ENCODE measurements at regions not wholly inside any gene's neighbourhood (a gene's known extent, or its start where the extent isn't known, plus 50 kb on each side); places are given as distances from the start of the nearest gene placed in this dataset.
"Not testable (repeated sequence)": the region's sequence is repeated elsewhere in the genome, so short reads cannot be mapped to it uniquely, and the experiment has no call there.

DNA sequence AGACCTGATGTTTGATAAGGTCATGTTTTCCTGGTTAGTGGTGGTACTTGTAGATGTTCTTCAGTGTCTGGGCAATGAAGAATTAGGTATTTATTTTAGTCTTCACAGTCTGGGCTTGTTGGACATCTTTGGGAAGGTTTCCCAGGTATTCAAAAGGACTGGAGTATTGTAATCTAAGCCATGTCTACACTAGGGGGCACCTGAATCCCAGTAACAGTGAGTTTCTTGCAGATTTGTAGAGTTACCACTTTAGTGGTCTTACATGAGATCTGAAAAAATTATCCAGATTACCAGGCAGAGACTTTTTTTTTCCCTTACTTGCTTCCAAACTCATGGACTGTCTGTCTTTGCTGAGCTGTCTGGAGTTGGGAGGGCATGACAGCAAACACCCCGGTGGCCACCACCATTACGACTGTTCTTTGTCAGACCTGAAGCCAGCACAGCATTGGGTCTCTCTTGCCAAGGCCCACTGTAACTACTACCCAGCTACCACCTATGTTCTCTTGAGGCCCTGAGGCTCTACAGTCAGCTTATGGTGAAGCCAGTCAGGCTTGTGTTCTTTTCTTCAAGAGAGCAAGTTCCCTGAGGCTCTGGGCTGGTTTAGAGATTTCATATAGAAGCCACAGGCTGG, 820.7 kb upstream of the FBXO33 start:
- DNase-seq (ENCODE audit: low read depth), result no peak

DNA sequence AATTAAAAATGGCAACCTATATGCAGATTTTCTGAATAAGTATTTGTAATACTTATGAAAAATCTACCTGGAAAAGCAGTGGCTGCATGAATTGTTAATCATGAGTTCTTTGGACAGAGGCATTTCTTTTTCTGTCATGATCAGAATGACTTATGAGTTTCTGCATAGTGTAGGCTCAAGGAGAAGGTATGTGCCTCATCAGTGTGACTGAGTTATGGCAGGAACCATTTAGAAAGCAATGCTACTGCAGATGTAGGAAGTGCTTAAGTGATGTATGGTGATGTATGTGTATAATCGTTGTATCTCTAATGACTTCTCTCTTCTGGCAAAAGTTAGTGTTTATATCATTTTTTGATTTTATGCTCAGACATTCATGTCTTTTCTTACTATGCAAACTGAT, 816.4 kb upstream of the FBXO33 start:
- DNase-seq (ENCODE audit: low read depth), result no peak

DNA sequence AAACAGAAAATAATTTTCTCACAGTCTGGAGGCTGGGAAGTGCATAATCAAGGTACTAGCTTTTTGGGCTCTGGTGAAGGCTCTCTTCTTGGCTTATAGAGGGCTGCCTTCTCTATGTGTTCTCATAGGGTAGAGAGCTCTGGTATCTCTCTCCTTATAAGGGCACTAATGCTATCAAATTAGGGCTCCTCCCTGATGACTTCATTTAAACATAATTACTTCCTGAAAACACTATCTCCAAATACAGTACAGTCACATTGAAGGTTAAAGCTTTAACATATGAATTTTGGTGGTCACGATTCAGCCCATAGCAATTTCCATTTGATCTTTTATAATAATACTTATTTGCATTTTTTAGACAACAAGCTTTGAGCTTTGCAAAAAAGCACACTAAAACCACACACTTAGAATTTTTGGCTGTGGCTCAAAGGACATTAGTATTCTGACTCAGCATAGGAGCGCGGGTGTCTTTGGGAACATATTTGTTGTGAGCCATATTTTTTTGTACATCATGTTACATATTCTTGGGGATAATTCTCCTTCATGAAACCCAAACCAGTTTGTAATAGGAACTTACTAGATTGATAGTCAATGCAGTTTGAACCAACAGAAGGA, 808.1 kb upstream of the FBXO33 start:
- DNase-seq (ENCODE audit: low read depth), result peak; percentile 0

DNA sequence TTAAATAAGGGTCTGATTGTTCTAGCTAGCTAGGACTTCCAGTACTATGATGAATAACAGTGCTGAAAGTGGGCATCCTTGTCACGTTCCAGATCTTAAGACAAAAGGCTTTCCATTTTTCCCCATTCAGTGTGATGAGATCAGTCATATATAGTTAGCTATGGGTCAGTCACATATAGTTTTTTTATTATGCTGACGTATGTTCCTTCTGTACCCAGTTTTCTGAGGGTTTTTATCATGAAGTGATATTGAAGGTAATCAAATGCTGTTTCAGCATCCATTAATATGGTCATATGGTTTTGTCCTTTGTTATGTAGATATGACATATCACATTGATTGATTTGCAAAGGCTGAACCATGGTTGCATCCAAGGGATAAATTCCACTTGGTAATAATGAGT, 800.1 kb upstream of the FBXO33 start:
- no peak for DNase-seq (ENCODE audit: low read depth)

DNA sequence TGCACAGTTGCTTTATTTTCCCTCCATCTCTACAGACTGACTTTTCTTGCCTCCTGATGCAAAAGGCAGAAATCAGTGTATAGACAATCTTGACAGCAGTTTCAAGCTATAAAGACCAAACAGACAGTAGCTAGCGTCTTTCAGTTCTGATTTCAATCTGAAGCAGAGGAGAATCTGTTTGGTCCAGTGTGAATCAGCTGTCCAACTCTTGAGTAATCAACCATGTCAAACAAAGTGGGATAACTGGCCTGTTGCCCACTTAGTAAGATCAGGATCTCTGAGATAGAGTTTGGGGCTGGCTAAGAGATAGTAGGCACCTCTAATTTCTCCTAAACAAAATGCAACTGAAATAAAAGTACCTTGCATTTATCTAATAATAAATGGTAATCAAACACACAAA, 797.4 kb upstream of the FBXO33 start:
- DNase-seq (ENCODE audit: low read depth), result no peak

DNA sequence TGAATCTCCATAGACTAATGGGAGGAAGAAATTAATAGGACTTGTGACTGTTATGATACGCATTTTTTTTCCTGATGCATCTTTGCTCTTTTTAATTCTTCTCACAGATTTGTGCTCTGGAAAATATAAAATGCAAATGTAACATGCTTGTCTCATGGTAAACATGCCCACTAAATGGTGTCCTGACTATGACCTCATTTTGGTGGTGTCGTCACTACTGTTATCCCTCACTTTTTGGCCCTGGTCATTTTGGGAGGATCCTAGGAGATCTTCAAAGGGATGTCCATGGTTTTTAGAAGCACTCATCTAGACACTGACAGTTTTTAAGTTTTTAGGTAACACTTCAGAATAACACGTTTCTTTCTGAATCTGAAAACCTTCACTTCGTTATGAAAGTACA, 790.8 kb upstream of the FBXO33 start:
- no peak for DNase-seq (ENCODE audit: low read depth)

DNA sequence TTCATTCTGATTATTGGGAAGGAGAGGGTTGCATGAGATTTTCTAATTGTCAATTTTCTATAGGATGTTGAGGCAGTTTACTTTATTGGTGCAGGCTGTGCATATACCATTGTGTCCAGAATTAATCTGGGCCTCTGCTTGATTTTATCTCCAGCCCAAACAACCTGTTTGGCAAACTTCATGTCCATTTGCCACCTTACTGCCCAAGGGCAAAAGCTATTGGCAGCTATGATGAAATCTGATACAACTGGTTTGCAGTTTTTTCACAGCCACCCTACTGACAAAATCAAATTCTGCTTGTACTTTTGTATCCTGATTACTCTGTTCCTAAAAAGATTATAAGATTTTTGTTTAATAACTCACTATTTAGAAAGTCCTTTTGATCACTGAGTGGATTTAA, 789.2 kb upstream of the FBXO33 start:
- DNase-seq (ENCODE audit: low read depth), result no peak

DNA sequence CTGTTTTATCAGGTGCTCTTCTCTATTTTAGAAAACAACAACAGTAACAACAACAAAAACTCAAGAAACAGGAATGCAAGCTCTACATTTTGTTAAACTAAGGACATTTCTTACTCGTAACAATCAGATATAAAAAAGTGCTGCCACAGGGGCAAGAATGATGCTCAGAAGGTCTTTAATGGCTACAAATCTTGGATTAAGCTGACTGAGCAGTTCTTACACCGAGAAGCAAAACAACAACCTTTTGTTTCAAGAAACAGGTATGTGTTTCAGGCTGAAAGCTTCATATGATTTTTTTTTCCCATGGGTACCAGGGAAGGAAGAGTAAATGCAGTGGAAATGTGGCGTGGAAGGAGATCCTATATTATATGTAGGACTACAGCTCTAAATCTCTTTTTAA, 786.8 kb upstream of the FBXO33 start:
- DNase-seq (ENCODE audit: low read depth), result no peak

DNA sequence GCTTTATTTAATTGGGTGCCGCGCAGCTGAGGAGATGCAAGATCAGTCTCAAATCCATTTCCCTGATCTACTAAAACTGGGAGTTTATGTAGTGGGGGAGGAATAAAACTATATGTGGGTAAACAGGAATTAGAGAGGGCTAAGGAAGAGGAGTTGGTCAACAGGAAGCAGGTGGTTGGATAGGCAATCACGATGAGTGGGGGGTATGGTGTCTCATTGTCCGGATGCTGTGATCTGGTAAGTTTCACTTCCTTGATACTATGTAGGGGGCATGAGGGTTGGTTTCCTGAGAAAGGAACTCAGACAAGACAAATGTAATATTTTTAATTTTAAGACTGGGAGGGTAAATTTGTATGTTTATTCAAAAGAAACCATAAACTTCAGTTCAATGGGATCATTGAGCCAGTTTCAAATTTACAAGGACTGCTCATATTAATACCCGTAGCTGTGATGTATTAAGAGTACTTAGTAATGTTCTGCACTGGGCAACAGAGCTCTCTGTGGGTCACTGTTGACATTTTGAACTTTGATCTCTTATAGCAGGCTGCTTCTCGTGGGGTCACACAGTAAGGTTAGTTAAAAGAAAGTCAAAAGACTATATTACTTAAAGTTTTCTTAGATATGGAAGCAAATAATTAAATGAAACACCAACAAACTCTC, 786.2 kb upstream of the FBXO33 start:
- no peak for DNase-seq (ENCODE audit: low read depth)

DNA sequence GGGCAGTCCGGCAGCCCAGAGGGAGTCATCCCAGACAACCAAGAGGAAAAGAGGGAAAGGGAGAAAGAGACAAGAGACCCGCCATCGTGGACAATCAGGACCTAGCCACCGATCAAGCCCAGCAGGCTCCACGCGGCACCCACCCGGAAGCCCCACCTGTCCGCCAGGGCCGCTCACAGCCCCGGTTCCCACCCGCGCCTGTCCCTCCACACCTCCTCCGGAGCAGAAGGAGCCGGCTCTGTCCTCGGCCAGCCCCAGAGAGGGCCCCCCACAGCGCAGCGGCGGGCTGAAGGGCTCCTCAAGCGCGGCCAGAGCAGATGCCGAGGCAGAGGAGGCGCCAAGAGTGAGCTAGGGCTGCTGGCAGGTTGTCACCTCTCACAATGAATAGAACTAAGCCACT, 784.7 kb upstream of the FBXO33 start:
- DNase-seq (ENCODE audit: low read depth), result no peak

DNA sequence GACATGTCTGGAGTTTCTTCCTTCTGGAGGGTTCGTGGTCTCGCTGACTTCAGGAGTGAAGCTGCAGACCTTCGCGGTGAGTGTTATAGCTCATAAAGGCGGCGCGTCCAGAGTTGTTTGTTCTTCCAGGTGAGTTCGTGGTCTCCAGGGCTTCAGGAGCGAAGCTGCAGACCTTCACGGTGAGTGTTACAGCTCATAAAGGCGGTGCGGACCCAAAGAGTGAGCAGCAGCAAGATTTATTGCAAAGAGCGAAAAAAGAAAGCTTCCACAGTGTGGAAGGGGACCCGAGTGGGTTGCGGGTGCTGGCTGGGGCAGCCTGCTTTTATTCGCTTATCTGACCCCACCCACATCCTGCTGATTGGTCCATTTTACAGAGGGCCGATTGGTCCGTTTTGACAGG, 784.2 kb upstream of the FBXO33 start:
- DNase-seq (ENCODE audit: low read depth), result not testable (repeated sequence)

DNA sequence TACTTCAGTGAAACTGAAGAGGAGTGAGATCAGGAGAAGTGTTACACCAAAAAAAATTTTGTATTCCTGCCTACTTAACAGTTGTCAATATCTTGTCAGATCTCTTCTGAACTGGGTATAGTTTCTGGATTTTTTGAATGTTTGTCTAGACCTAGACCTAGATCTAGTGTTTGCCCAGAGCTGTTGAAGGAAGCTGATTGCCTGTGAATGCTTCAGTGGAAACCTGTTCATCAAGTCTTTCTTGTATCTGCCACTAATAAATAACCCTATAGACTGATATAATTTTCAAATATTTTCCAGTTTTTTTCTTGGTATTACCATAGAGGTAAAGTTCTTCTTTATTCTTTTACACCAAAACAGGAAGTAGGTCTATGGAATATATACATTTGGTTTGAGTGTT, 781.5 kb upstream of the FBXO33 start:
- DNase-seq (ENCODE audit: low read depth), result no peak

DNA sequence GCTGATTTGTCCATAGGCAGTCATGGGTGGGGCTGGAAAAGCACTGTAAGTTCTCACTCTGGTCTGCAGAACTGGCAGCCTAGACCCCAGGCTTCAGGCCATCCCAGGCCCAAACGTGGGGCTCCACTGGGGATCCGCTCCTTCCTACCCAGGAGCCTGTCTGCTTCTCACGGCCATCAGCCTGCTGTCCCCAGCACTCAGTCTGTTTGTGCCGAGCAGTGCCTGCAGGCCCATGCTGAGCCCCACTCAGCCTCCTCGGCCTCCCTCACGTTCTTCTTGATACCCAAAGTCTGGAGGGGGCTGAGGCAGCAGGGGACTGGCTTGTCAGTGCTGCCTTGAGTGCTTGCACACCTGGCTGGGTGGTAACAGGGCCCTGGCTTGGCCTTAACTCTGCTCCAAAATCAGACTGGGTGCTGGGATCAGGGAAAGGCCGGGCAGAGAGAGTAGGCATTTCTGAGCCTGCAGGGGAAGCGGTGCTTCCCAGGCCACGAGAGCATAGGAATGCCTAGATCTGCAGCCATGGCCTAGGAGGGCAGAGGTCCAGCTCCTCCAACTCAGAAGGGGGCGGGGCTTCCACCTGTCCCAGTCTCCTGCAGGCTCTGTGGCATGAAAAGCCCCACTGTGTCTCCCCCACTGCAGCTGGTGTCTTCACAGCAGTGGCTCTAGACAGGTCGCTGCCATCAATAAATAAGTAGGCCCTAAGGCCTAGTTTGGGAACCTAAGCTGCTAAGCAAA, 772.4 kb upstream of the FBXO33 start:
- no peak for DNase-seq (ENCODE audit: low read depth)

DNA sequence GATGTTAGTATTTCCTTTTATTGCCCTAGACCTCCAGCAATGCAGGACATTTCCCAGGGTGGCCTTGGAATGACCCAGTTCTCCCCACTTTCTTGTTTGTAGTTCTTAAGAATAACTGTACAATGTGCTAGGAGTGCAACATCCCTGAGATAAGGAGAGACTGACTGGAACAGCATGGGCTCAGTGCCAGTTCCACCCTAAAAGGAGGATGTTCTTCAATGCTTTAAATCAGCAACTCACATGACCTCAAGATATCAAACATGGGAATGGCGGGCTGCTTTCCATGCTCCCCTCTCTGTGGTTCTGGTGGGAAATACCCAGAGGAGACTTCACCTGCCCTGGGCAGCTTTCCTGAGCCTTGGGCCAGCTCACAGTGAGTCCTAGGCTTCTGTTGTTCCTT, 766.9 kb upstream of the FBXO33 start:
- no peak for DNase-seq (ENCODE audit: low read depth)

DNA sequence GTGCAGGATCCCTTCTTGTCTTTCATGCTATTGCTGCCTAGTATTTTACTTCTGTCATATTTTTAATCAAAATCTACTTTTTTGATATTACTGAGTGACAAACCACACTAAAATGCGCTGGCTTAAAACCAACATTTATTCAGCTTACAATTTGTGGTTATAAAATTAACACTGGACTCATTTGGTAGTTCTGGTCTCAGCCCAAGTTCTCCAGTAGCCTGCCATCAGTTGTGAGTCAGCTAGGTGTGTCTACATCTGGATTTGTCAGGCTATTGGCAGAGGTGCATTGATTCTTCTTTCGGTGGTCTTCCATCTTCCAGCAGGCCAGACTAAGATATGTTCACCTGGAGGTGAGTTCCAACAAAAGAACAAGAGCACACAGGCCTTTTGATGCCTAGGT, 765.1 kb upstream of the FBXO33 start:
- no peak for DNase-seq (ENCODE audit: low read depth)

DNA sequence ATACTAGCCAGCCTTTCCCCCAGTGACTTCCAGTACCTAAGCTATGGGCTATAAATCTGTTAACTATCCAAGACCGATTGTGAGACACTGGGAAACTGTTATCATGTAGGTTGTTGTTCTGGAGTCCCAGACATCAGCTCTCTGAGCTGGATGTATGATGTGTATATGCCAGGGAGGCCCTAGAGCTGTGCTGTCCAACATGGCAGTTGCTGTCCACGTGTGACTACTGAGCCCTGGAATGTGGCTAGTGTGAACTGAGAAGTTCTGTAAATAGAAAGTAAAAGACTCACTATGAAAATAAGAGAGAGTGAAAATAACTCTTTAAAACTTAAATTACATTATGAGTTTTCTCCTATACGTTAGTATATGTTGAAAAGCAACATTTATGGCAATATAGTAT, 755.8 kb upstream of the FBXO33 start:
- peak; percentile 7 for DNase-seq (ENCODE audit: low read depth)

DNA sequence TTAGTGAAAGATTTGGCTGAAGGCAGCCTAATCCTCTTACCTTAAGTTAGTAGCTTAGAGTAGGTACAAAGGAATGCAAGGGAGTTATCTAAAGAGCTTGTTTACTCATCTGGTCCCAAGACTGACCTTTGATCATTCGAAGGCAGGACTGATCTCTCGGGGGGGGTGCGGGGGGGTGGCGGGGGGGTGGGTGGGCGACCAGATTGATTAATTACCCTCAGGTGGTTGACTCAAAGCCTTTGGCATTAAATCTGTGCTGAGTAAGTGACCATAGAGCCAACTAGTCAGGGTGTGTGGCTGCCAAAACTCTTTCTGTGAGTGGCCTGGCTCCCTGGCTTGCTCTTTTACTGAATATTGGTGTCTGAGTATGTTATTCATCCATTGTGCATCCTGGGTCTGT, 731.9 kb upstream of the FBXO33 start:
- DNase-seq (ENCODE audit: low read depth), result no peak

DNA sequence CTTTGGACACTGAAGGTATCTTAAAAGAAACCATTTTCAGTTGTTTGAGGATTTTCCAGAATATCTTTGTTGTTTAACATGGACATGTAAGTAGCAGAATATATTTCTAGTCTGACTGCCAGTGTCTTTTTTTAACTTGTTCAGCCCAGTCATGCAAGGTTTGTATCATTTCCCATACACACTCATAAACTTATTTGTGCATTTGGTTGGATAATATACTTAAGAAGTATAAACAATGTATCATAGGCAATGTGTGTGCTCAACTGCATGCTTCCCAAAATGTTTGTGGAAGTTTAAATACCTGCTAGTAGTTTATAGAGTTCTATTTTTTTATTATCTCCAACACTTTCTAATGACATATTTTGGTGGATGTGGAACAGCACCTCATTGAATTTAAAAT, 707.4 kb upstream of the FBXO33 start:
- DNase-seq (ENCODE audit: low read depth), result no peak

DNA sequence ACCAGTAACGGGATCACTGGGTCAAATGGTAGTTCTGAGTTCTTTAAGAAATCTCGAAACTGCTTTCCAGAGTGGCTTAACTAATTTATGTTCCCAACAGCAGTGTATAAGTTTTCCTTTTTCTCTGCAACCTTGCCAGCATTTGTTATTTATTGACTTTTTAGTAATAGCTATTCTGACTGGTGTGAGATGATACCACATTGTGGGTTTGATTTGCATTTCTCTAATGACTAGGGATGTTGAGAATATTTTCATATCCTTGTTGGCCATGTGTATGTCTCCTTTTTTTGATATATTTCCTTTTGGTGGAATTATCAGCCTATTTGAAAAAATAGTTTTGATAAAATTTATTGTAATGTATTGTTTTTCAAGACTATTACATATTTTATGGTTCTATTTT, 701.2 kb upstream of the FBXO33 start:
- DNase-seq (ENCODE audit: low read depth), result no peak

DNA sequence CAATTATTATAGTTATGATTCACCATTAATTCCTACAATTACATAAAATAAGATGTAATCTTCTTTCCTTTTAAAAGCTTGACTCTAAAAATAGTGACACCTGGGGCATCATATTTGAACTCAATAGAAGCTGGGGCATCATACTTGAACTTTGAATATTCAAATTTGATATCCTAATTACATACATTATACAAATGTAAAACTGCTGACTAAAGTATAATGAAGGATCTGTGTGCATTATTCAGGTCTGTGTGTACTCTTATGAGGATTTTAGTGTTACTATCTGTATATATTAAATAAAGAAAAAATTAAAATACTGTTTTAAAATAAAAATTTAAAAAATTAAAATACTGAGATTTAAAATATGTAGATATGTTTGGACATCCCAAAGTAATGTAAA, 696.9 kb upstream of the FBXO33 start:
- no peak for DNase-seq (ENCODE audit: low read depth)

DNA sequence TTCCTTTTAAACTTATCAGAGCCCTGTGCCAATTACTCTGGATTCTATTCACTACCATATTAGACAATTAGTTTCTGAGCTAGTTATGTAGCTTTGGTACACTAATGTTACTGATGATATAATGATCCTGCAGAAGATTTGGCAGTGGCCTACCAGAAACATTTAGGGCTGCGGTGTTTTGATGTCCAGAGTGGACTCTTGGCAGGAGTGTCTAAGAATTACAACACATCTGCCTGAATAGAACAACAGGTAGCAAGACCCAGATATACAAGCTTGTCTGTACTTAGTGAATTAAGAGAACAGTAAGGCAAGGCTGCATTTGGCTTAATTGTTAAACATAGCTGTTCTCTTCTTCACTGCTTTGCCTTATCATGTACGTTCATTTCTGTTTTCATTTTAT, 691.6 kb upstream of the FBXO33 start:
- DNase-seq (ENCODE audit: low read depth), result no peak

DNA sequence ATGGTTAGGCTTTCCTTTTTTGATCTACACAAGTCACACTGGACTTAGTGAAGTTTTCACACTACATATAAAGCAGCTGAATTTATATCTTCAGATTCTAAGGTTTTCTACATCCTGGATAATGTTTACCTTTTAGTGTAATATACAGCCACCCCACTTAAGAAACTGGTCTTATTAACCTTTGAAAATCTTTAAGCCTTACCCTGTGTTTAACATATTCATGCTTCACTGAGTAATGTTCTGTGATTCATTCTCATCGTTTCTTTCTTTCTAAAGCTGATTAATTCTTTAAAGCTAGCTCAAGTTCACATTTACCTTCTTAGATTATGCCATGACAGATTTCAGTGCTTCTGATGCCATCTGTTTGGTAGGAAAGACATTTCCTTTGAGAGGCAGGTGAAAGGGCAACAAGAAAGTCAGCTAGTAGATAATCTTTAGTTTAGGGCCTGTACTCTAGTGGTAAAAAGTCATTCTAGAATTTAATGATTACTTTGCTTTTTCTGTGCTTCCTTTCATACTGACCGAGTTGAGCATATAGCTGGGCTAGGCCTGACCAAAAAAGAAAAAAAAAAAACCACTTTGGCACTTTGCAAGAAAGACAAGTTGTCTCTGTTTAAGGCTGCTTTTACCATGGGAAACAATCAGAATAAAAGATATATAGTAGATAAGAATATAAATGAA, 690.9 kb upstream of the FBXO33 start:
- DNase-seq (ENCODE audit: low read depth), result peak; percentile 7

DNA sequence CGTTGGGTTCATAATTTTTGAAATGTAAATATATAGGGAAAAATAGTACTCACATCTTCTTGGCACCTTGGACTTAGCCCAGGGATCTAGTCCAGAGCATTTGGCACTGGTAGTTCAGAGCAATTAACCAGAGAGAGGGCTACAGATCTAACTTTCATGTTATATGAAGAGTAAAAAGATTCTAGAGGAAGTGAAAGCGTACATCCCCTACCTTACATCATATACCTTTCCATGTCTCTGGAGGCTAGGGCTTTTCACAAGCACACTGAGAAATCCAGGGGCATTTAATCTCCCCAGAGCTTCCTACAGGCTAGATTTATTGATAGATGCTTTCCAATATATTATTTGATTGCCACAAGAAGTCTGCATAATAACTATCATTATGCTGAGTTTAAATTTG, 687.5 kb upstream of the FBXO33 start:
- DNase-seq (ENCODE audit: low read depth), result no peak

All from GM04503 (cell line).